PC-3 (cell line): ENCODE measurements at regions not wholly inside any gene's neighbourhood (a gene's known extent, or its start where the extent isn't known, plus 50 kb on each side); places are given as distances from the start of the nearest gene placed in this dataset.

Source experiments
- EZH2 ChIP-seq: fragments of 300-600 bp; sonication (generic); IDR thresholded peaks from one replicate; pipeline ENCODE4 v1.6.1; 2017; ENCODE audit warnings: antibody characterized with exemption, mild to moderate bottlenecking, low read length; ENCODE audit not compliant: unreplicated experiment
- EZH2phosphoT487 ChIP-seq: fragments of 300-600 bp; sonication (generic); IDR thresholded peaks from 2 replicates; pipeline ENCODE4 v1.6.1; 2018; ENCODE audit warnings: mild to moderate bottlenecking, antibody characterized with exemption, low read length, borderline replicate concordance
- TF ChIP-seq, protein P1 (sequence below): fragments of 300-600 bp; sonication (generic); conservative IDR thresholded peaks from 2 replicates; pipeline ENCODE4 v1.5.1; 2017; ENCODE audit warnings: antibody characterized with exemption, low read depth, mild to moderate bottlenecking, low read length

DNA sequence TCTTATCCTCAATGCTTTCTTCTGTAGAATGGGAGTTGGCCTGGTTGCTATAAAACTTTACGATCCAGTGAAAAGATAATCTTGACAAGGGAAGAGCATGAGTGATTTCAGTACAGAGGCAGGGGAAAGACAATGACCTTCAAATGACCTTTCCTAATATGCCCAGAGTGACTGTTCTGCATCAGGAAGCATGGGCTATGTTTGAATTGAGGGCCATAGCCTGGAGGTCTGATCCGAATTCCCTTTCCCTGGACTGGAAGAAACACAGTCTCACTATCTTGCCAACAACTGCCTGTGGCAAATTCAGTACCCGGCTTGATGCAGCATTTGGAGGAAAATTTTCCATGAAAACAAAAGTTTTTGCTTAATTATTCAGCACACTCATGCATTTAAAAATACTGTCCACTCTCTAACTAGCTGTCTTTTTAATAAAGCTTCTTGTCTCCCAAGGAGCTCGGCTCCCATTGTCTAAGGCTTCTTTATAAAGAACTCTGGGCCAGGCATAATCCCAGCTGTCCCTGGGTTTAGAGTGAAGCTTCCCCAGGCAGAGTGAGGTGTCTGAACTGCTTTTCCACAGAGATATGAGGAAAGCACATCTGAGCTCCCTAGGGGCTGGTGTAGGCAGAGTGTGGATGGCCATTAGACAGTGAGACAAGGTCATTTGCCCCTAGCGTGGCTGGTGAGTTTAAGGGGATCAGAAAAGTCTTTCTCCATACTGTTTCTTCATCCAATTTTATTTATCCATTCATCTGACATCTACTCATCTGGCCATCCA lies 132.7 kb upstream of the CADM1 start:
- TF ChIP-seq, protein P1, sequence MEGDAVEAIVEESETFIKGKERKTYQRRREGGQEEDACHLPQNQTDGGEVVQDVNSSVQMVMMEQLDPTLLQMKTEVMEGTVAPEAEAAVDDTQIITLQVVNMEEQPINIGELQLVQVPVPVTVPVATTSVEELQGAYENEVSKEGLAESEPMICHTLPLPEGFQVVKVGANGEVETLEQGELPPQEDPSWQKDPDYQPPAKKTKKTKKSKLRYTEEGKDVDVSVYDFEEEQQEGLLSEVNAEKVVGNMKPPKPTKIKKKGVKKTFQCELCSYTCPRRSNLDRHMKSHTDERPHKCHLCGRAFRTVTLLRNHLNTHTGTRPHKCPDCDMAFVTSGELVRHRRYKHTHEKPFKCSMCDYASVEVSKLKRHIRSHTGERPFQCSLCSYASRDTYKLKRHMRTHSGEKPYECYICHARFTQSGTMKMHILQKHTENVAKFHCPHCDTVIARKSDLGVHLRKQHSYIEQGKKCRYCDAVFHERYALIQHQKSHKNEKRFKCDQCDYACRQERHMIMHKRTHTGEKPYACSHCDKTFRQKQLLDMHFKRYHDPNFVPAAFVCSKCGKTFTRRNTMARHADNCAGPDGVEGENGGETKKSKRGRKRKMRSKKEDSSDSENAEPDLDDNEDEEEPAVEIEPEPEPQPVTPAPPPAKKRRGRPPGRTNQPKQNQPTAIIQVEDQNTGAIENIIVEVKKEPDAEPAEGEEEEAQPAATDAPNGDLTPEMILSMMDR, result no peak
- TF ChIP-seq EZH2, result no peak
- no peak for TF ChIP-seq EZH2phosphoT487
